ENCODE measurements at regions not wholly inside any gene's neighbourhood (a gene's known extent, or its start where the extent isn't known, plus 50 kb on each side); places are given as distances from the start of the nearest gene placed in this dataset.

- no peak for DNase-seq (ENCODE audit: unreplicated experiment)
- ChIA-PET CTCF (interaction anchor here (0.6 kb wide), 1 partner anchor 1383 kb away, joined by 3 read pairs; no protein-coding TSS in a partner anchor), POLR2A (no interaction called here)
- no peak overlapping the region for H3K4me3 Mint-ChIP-seq (ENCODE audit: unreplicated experiment)
- no TSS peak for BruUV-seq (replicated peaks)
- no peaks in the 10 kb centered on the region for H3K27me3 Mint-ChIP-seq (ENCODE audit: insufficient read depth, unreplicated experiment)
- H3K36me3 Mint-ChIP-seq (ENCODE audit: insufficient read depth, unreplicated experiment) = no peaks in the 10 kb centered on the region
- H3K27ac Mint-ChIP-seq (ENCODE audit: low read depth, unreplicated experiment) = no peak overlapping the region
- no peaks in the 10 kb centered on the region for H3K4me1 Mint-ChIP-seq (ENCODE audit: insufficient read depth, unreplicated experiment)
- intact Hi-C loops (cut with micrococcal nuclease) = no loop called here
- no peak for TF ChIP-seq CTCF (IDR thresholded peaks at IDR 0.05; ENCODE audit: unreplicated experiment)
- H3K9me3 Mint-ChIP-seq (ENCODE audit: unreplicated experiment) = no peaks in the 10 kb centered on the region
These were observed 303.7 kb downstream of the KCNJ2 start for GRCh38 chr17:70473049-70473448.

GRCh38 chr17:70476368-70476767 is 307.0 kb downstream of the KCNJ2 start:
- H3K36me3 Mint-ChIP-seq (ENCODE audit: insufficient read depth, unreplicated experiment) = no peaks in the 10 kb centered on the region
- BruUV-seq (replicated peaks) = no TSS peak

GRCh38 chr17:70478902-70479301 is 309.6 kb downstream of the KCNJ2 start:
- Mint-ChIP-seq H3K27ac (ENCODE audit: low read depth, unreplicated experiment) (no peak overlapping the region), H3K36me3 (ENCODE audit: insufficient read depth, unreplicated experiment) (no peaks in the 10 kb centered on the region), H3K27me3 (ENCODE audit: insufficient read depth, unreplicated experiment) (no peaks in the 10 kb centered on the region), H3K4me3 (ENCODE audit: unreplicated experiment) (no peak overlapping the region), H3K4me1 (ENCODE audit: insufficient read depth, unreplicated experiment) (no peaks in the 10 kb centered on the region), H3K9me3 (ENCODE audit: unreplicated experiment) (no peaks in the 10 kb centered on the region)
- intact Hi-C loops (cut with micrococcal nuclease) = no loop called here
- ChIA-PET CTCF (no interaction called here), POLR2A (interaction anchor here (0.7 kb wide), 1 partner anchor 29 kb away, joined by 3 read pairs; no protein-coding TSS in a partner anchor)
- BruUV-seq (replicated peaks) = no TSS peak
- DNase-seq (ENCODE audit: unreplicated experiment) = no peak
- TF ChIP-seq CTCF (IDR thresholded peaks at IDR 0.05; ENCODE audit: unreplicated experiment) = no peak

More at GRCh38 chr17:70476368-70476767, 307.0 kb downstream of the KCNJ2 start:
- intact Hi-C loops (cut with micrococcal nuclease) = no loop called here
- no peak for TF ChIP-seq CTCF (IDR thresholded peaks at IDR 0.05; ENCODE audit: unreplicated experiment)
- no peaks in the 10 kb centered on the region for H3K27me3 Mint-ChIP-seq (ENCODE audit: insufficient read depth, unreplicated experiment)
- ChIA-PET CTCF (no interaction called here), POLR2A (no interaction called here)
- H3K4me1 Mint-ChIP-seq (ENCODE audit: insufficient read depth, unreplicated experiment) = no peaks in the 10 kb centered on the region
- H3K27ac Mint-ChIP-seq (ENCODE audit: low read depth, unreplicated experiment) = no peak overlapping the region
- H3K4me3 Mint-ChIP-seq (ENCODE audit: unreplicated experiment) = no peak overlapping the region
- H3K9me3 Mint-ChIP-seq (ENCODE audit: unreplicated experiment) = no peaks in the 10 kb centered on the region
- no peak for DNase-seq (ENCODE audit: unreplicated experiment)

- H3K4me1 Mint-ChIP-seq (ENCODE audit: insufficient read depth, unreplicated experiment) = no peaks in the 10 kb centered on the region
- TF ChIP-seq CTCF (IDR thresholded peaks at IDR 0.05; ENCODE audit: unreplicated experiment) = no peak
- H3K36me3 Mint-ChIP-seq (ENCODE audit: insufficient read depth, unreplicated experiment) = no peaks in the 10 kb centered on the region
- intact Hi-C loops (cut with micrococcal nuclease) = no loop called here
- DNase-seq (ENCODE audit: unreplicated experiment) = no peak
- H3K27ac Mint-ChIP-seq (ENCODE audit: low read depth, unreplicated experiment) = no peak overlapping the region
- no peaks in the 10 kb centered on the region for H3K9me3 Mint-ChIP-seq (ENCODE audit: unreplicated experiment)
- H3K4me3 Mint-ChIP-seq (ENCODE audit: unreplicated experiment) = no peak overlapping the region
- no peaks in the 10 kb centered on the region for H3K27me3 Mint-ChIP-seq (ENCODE audit: insufficient read depth, unreplicated experiment)
- BruUV-seq (replicated peaks) = no TSS peak
- ChIA-PET CTCF (no interaction called here), POLR2A (interaction anchor here (0.7 kb wide), 1 partner anchor 30 kb away, joined by 3 read pairs; no protein-coding TSS in a partner anchor)
These were observed 310.4 kb downstream of the KCNJ2 start for GRCh38 chr17:70479779-70480178.

All from MCF 10A (cell line).